IPS-NIHi7 (cell line): ENCODE measurements at regions not wholly inside any gene's neighbourhood (a gene's known extent, or its start where the extent isn't known, plus 50 kb on each side); places are given as distances from the start of the nearest gene placed in this dataset.

Experiments used
- DNase-seq: peaks from one replicate; pipeline ENCODE4 v3.0.0; 2012; ENCODE audit warnings: mixed read lengths; ENCODE audit errors: extremely low spot score

- no peak for DNase-seq
Observed at GRCh38 chr1:172980456-172980855, 70.3 kb downstream of the TNFSF18 start.

GRCh38 chr1:172980971-172981370 is 69.8 kb downstream of the TNFSF18 start:
- DNase-seq, result no peak
